Nephron progenitor cell (in vitro differentiated cells): ENCODE measurements at regions not wholly inside any gene's neighbourhood (a gene's known extent, or its start where the extent isn't known, plus 50 kb on each side); places are given as distances from the start of the nearest gene placed in this dataset.

Source experiments
- DNase-seq: peaks from one replicate; pipeline ENCODE4 v3.0.0; 2021
- H3K27ac Mint-ChIP-seq: 2 replicates; pipeline ENCODE4 v1.8.0; 2021; ENCODE audit warnings: mild to moderate bottlenecking, moderate library complexity, mixed read lengths
- H3K27me3 Mint-ChIP-seq: 2 replicates; pipeline ENCODE4 v1.8.0; 2021; ENCODE audit warnings: mild to moderate bottlenecking, low read depth, mixed read lengths; ENCODE audit not compliant: poor library complexity
- H3K36me3 Mint-ChIP-seq: 2 replicates; pipeline ENCODE4 v1.8.0; 2021; ENCODE audit warnings: low read depth, mixed read lengths
- H3K4me1 Mint-ChIP-seq: 2 replicates; pipeline ENCODE4 v1.8.0; 2021; ENCODE audit warnings: mixed read lengths
- H3K4me3 Mint-ChIP-seq: 2 replicates; pipeline ENCODE4 v1.8.0; 2021; ENCODE audit warnings: mild to moderate bottlenecking, moderate library complexity, mixed read lengths
- H3K9me3 Mint-ChIP-seq: 2 replicates; pipeline ENCODE4 v1.8.0; 2021; ENCODE audit warnings: mild to moderate bottlenecking, moderate library complexity, mixed read lengths
- CTCF ChIP-seq: fragments of 200-600 bp; sonication (generic); IDR thresholded peaks from 2 replicates; pipeline ENCODE4 v1.5.0; 2021; ENCODE audit warnings: antibody characterized with exemption

GRCh38 chr5:38768412-38769211, 77.2 kb upstream of the OSMR start:
- TF ChIP-seq CTCF = no peak
- Mint-ChIP-seq H3K4me1 (peaks cover 19% of the 10 kb centered on the region), H3K4me3 (no peak overlapping the region), H3K27ac (no peak overlapping the region), H3K27me3 (no peaks in the 10 kb centered on the region), H3K36me3 (peaks cover 12% of the 10 kb centered on the region), H3K9me3 (peaks cover 35% of the 10 kb centered on the region)
- DNase-seq = no peak

- Mint-ChIP-seq H3K27ac (no peak overlapping the region), H3K27me3 (no peaks in the 10 kb centered on the region), H3K4me1 (peaks cover 11% of the 10 kb centered on the region), H3K9me3 (peaks cover 13% of the 10 kb centered on the region), H3K36me3 (no peaks in the 10 kb centered on the region), H3K4me3 (no peak overlapping the region)
- DNase-seq = no peak
- TF ChIP-seq CTCF = no peak
These were observed 73.3 kb upstream of the OSMR start for GRCh38 chr5:38772471-38772870.

DNA sequence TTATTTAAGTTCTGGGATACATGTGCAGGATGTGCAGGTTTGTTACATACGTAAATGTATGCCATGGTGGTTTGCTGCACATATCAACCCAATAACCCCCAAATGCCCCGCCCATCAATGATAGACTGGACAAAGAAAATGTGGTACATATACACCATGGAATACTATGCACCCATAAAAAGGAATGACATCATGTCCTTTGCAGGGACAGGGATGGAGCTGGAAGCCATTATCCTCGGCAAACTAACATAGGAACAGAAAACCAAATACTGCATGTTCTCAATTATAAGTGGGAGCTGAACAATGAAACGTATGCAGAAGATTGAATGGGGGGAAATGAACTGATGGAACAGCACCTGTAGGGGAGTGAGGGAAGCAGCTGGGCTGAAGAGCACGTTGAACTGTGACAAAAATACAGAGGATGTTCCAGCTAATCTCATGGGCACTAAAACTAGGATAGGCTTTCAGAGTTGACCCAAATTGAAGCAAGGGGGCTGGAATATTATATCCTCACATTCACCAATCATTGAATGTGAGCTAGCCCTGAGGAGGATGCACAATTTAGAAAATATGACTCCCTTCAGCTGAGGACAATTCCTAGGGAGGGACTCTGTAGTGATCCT, 70.5 kb upstream of the OSMR start:
- H3K9me3 Mint-ChIP-seq = peaks cover 14% of the 10 kb centered on the region

GRCh38 chr5:38776149-38776896, 69.5 kb upstream of the OSMR start:
- Mint-ChIP-seq H3K4me3 (no peak overlapping the region), H3K9me3 (peaks cover 24% of the 10 kb centered on the region), H3K27me3 (no peaks in the 10 kb centered on the region), H3K4me1 (no peaks in the 10 kb centered on the region), H3K36me3 (peaks cover 12% of the 10 kb centered on the region), H3K27ac (peak overlapping the region; percentile 22)
- DNase-seq = no peak
- no peak for TF ChIP-seq CTCF

More for the DNA sequence above, 70.5 kb upstream of the OSMR start:
- Mint-ChIP-seq H3K27ac (no peak overlapping the region), H3K4me1 (no peaks in the 10 kb centered on the region), H3K4me3 (no peak overlapping the region), H3K27me3 (no peaks in the 10 kb centered on the region), H3K36me3 (peaks cover 2% of the 10 kb centered on the region)
- DNase-seq = no peak
- no peak for TF ChIP-seq CTCF

GRCh38 chr5:38777111-38777510, 68.7 kb upstream of the OSMR start:
- H3K9me3 Mint-ChIP-seq = peaks cover 29% of the 10 kb centered on the region
- no peak for DNase-seq
- peaks cover 2% of the 10 kb centered on the region for H3K4me1 Mint-ChIP-seq
- H3K27ac Mint-ChIP-seq = no peak overlapping the region
- TF ChIP-seq CTCF = no peak
- H3K27me3 Mint-ChIP-seq = no peaks in the 10 kb centered on the region
- H3K36me3 Mint-ChIP-seq = peaks cover 17% of the 10 kb centered on the region
- H3K4me3 Mint-ChIP-seq = no peak overlapping the region
